ENCODE measurements at regions not wholly inside any gene's neighbourhood (a gene's known extent, or its start where the extent isn't known, plus 50 kb on each side); places are given as distances from the start of the nearest gene placed in this dataset.

DNA sequence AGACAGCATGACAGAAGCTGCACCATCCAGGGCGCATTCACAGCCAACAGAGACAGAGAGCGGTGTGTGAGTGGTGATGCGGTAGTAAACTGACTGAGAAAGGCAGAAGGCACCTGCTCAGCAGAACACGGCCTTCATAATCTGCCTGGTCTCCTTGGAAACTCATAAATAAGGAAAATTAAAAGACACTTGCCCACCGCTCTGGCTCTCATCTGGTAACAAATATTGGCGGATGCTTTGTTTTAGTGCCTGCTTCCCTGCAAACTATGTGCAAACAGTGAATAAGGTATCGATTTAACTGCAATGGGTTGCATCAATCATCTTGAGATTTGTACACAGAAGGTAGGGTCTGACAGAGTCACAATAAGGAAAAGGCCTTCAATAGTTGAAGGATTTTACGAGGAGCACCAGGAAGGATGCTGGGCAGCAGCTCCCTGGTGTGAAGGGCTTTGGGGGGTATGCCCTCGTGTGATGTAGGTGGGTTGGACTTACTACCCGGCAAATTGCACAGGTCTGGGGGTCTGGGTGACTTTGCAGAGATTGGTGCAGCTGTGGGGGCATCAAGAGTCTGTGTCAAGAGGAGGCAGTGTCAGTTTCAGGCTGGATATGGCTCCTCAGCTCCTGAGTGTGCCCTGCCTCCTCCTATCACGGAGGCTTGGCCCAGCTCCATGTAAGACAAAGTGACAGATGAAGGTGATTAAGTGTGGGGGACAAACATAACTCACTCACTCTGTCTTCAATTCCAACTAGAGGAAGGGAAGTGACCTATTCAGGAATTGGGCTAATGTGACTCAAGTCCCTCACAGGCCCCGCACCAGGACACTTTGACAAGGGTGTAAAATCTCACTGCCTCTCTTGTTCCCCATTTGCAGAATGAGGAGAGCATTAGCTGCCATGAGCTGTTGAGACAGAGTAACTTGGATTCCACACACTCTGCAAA, 166.7 kb downstream of the ICE1 start:
- FAIRE-seq (no peak), DNase-seq (ENCODE audit: low read depth, low spot score) (no peak)
- no peaks in the 10 kb centered on the region for H3K9me1 ChIP-seq (ENCODE audit: control insufficient read depth, extremely low read depth, insufficient read depth, low read length)
- H3K27ac ChIP-seq (ENCODE audit: control insufficient read depth, insufficient read depth, low read length): no peak overlapping the region
- no peak overlapping the region for H3K4me2 ChIP-seq (ENCODE audit: control insufficient read depth, extremely low read depth, insufficient read depth, low read depth, low read length)
- no peak overlapping the region for H3K9ac ChIP-seq (ENCODE audit: control insufficient read depth, extremely low read depth, insufficient read depth, low read length)
- no peaks in the 10 kb centered on the region for H3K36me3 ChIP-seq (ENCODE audit: control insufficient read depth in 2 of 2, extremely low read depth in 1 of 2, insufficient read depth in 2 of 2, low read length in 2 of 2)
- peaks cover 8% of the 10 kb centered on the region for H3K9me3 ChIP-seq (ENCODE audit: control insufficient read depth, low read depth, low read length)
- no peaks in the 10 kb centered on the region for H3K79me2 ChIP-seq (ENCODE audit: control insufficient read depth, insufficient read depth, low read length)
- TF ChIP-seq CTCF (optimal IDR thresholded peaks at IDR 0.05 in 1 of 3, IDR thresholded peaks at IDR 0.05 in 1 of 3, conservative IDR thresholded peaks at IDR 0.05 in 1 of 3; ENCODE audit: extremely low read depth in 1 of 3, insufficient read depth in 2 of 3, low read length in 3 of 3): no peak
- TF ChIP-seq EZH2 (IDR thresholded peaks at IDR 0.05; ENCODE audit: low read length): no peak
- no peak overlapping the region for H3K4me3 ChIP-seq (ENCODE audit: control insufficient read depth in 2 of 3, extremely low read depth in 1 of 3, insufficient read depth in 2 of 3, low read depth in 1 of 3, low read length in 3 of 3)
- no peak overlapping the region for H2AFZ ChIP-seq (ENCODE audit: control insufficient read depth, low read length)
- H3K27me3 ChIP-seq (ENCODE audit: control insufficient read depth, extremely low read depth, insufficient read depth, low read length): no peaks in the 10 kb centered on the region
- no peaks in the 10 kb centered on the region for H4K20me1 ChIP-seq (ENCODE audit: control insufficient read depth, extremely low read depth, insufficient read depth, low read length)
- H3K4me1 ChIP-seq (ENCODE audit: control insufficient read depth, extremely low read depth, insufficient read depth, low read length): no peaks in the 10 kb centered on the region
- dilution Hi-C loops (cut with MboI; ENCODE audit: extremely low pct_ligation_motif_present, low sequenced_read_pairs): no loop called here

DNA sequence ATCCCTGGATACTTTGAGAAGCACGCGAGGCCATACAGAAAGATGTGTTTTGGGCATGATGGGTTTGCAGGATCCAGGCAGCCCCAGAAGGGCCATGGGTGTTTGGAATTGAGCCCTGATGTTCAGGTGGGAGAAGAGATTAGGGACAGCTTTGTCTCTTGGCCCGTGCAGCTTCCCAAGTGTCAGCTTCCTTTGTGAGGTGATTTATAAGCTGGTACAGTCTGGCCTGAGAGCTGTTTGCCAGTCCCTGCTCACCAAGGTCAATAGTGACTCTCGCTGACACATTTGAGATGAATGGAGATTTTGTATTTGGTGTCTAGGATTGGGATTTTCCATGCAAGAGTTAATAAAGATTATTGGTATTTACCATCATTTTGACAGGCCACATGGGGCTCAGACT, 165.9 kb downstream of the ICE1 start:
- TF ChIP-seq EZH2 (IDR thresholded peaks at IDR 0.05; ENCODE audit: low read length) (no peak), CTCF (optimal IDR thresholded peaks at IDR 0.05 in 1 of 3, IDR thresholded peaks at IDR 0.05 in 1 of 3, conservative IDR thresholded peaks at IDR 0.05 in 1 of 3; ENCODE audit: extremely low read depth in 1 of 3, insufficient read depth in 2 of 3, low read length in 3 of 3) (no peak)
- Histone ChIP-seq H4K20me1 (ENCODE audit: control insufficient read depth, extremely low read depth, insufficient read depth, low read length) (no peaks in the 10 kb centered on the region), H3K4me3 (ENCODE audit: control insufficient read depth in 2 of 3, extremely low read depth in 1 of 3, insufficient read depth in 2 of 3, low read depth in 1 of 3, low read length in 3 of 3) (no peak overlapping the region), H2AFZ (ENCODE audit: control insufficient read depth, low read length) (no peak overlapping the region), H3K9me1 (ENCODE audit: control insufficient read depth, extremely low read depth, insufficient read depth, low read length) (no peaks in the 10 kb centered on the region), H3K9me3 (ENCODE audit: control insufficient read depth, low read depth, low read length) (peaks cover 8% of the 10 kb centered on the region), H3K4me1 (ENCODE audit: control insufficient read depth, extremely low read depth, insufficient read depth, low read length) (no peaks in the 10 kb centered on the region), H3K4me2 (ENCODE audit: control insufficient read depth, extremely low read depth, insufficient read depth, low read depth, low read length) (no peak overlapping the region), H3K9ac (ENCODE audit: control insufficient read depth, extremely low read depth, insufficient read depth, low read length) (no peak overlapping the region), H3K36me3 (ENCODE audit: control insufficient read depth in 2 of 2, extremely low read depth in 1 of 2, insufficient read depth in 2 of 2, low read length in 2 of 2) (no peaks in the 10 kb centered on the region), H3K27ac (ENCODE audit: control insufficient read depth, insufficient read depth, low read length) (no peak overlapping the region), H3K79me2 (ENCODE audit: control insufficient read depth, insufficient read depth, low read length) (no peaks in the 10 kb centered on the region), H3K27me3 (ENCODE audit: control insufficient read depth, extremely low read depth, insufficient read depth, low read length) (no peaks in the 10 kb centered on the region)
- dilution Hi-C loops (cut with MboI; ENCODE audit: extremely low pct_ligation_motif_present, low sequenced_read_pairs): no loop called here
- no peak for FAIRE-seq
- no peak for DNase-seq (ENCODE audit: low read depth, low spot score)

Measured in keratinocyte (primary cell).